HG02981 (cell line): ENCODE measurements at regions not wholly inside any gene's neighbourhood (a gene's known extent, or its start where the extent isn't known, plus 50 kb on each side); places are given as distances from the start of the nearest gene placed in this dataset.

ENCODE experiments used
- ATAC-seq: cut with Tn5 transposase; IDR thresholded peaks from one replicate; pipeline ENCODE4 v1.9.1; 2021; ENCODE audit warnings: mild to moderate bottlenecking, moderate library complexity; ENCODE audit not compliant: unreplicated experiment

DNA sequence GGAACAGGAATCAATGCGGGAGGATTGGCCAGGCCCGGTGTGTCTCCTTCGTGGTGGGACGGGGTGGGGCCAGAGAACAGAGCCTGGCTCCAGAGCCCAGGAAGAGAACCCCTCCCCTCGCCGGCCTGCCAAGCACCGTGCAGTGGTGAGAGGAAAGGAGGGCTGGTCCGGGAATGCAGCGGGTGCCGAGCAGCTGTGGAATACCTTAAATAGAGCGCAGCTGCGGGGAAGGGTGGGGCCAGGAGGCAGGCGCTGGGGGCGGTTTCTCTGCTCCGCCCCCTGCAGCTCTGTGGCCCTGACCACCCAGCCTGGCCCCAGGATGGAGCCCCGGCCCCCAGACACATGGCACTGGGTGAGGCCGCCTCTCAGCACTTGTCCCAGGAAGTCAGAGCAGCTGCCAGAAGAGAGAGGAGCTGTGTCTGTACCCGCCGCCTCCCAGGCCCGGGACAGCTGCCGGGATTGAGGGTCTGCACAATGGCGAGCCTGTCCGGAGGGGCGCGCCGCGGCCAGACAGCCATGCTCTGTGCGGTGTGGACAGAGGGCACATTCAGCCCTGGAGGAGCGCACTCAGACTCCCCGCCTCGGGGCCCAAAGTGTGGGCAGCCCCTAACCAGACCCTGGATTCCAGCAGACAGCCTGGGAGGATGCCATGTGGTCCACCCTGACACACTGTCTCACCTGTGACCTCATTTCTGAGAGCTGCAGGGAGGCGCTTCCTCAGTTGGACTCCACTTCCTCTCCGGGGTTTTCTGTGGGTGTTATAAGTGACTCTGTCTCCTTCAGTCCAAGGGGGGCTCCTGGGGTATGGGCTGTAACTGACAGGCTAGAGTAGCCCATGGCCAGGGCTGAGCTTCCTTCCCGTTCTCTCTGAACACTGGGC, 268.8 kb downstream of the SEC14L1 start:
- no peak for ATAC-seq

DNA sequence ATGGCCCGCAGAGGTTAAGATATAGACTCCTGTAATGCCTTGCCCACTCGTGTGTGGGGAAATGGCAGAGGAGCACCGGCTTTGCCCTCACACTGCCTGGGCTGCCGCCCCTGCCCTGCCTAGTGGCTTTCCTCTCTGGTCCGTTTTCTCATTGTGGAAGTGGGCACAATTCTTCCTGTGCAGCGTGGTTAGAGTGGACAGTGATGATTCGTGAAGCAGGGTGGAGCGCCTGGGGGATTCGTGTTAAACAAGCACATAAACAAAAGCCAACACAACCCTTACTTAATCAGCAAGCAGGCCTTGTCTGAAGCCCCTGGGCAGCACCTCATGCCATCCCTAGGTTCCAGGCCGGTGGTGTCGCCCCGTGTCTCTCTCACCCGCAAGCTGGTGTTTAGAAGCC, 269.7 kb downstream of the SEC14L1 start:
- no peak for ATAC-seq

DNA sequence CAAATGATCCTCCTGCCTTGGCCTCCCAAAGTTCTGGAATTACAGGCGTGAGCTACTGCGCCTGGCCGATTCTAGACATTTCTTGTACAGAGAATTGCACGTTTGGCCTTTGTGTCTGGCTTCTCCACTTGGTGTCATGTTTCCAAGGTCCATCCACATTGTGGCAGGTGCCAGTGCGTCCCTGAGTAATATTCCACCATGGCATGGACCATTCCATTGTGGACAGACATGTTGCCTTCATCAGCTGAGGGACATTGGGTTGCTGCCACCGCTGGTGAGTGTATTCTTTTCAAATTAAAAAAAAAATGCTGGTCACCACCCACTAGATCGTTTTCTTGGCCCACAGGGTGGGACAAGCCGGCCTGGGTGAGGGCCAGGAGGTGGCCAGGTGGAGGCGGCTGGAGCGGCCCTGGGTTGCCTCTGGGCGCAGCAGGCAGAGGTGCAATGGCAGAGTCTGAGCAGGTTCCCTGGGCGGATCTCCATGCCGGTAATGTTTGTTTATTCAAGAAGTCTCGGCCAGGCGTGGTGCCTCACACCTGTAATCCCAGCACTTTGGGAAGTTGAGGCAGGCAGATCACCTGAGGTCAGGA, 274.1 kb downstream of the SEC14L1 start:
- no peak for ATAC-seq

DNA sequence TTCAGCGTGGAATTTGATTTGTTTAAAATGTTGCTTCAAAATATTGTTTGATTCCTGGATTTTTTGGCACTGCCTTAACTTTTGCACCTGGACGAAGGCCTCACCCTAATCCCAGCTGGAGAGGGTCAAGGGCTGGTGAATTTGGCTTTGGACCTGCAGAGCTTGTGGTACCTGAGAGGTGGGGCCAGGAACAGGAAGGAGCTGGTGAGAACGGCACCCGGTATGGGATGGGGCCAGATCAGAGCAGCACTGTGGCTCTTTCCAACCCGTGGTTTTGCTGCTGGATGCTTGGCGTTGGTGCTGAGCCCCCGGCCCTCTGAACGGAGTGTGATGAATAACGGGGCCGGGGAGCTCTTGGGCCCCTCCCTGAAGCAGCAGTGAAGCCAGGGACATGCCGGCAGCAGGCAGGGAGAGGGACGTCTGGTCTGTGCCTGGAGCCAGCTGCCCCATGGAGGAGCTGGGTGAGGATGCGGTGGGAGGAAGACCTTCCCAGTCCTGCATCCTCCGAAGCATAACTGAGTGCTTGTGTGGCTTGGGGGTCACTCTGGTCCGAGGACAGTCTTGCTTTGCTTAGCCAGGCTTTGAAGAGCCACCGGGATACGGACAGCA, 275.4 kb downstream of the SEC14L1 start:
- no peak for ATAC-seq

DNA sequence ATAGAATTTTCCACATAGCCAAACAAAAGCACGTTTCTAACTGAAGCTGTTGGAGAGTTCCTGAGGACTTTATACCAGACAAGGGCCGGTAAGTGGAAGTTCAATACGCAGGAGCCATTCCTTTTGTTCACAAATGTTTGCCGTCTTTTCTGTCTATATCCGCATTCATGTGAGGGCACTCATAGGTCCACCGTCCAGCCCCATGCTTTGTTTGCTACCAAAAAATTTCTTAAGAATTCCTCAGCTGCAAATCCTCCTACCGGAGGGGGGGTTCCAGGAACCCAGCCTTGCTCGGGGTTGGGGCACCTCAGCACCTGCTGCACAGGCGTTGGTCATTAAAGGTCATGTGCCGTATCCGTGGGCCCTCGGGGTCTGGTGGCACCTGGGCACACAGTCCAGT, 276.8 kb downstream of the SEC14L1 start:
- no peak for ATAC-seq

DNA sequence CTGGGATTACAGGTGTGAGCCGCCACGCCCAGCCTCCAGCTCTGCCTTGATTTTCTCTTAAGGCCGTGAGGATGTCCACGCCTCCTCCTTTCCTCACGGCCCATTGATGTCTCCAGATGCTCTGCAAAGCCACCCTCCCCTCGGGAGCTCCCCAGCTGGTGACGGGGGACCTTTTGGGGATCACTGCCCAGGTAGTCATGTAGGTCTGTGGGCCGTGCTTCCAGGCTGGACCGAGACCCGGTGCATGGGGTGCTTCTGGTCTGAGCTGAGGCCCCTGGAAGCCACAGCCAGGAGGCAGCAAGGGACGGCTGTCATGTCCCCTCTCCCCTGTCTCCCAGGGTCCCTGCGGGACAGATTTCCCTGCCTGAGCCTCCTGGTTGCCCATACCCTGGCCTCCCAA, 277.8 kb downstream of the SEC14L1 start:
- ATAC-seq: no peak

DNA sequence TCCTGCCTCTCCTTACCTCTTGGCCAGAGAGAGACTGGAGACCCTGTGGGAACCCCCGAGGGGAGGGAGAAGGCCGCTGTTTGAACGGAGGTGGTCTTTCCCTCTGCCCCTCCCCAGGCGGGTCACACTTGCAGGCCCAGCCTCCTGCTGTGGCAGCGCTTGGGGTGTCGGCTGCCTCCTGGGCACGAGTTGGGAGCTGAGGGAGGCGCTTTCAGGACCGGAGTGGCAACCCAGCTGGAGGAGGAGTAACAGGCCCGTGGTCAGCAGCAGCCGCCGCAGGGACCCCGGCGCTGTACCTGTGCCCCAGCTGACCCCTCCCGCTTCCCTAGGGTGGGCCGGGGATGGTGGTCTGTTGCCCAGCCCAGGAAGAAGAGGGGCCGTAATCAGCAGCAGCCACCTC, 278.3 kb downstream of the SEC14L1 start:
- no peak for ATAC-seq

DNA sequence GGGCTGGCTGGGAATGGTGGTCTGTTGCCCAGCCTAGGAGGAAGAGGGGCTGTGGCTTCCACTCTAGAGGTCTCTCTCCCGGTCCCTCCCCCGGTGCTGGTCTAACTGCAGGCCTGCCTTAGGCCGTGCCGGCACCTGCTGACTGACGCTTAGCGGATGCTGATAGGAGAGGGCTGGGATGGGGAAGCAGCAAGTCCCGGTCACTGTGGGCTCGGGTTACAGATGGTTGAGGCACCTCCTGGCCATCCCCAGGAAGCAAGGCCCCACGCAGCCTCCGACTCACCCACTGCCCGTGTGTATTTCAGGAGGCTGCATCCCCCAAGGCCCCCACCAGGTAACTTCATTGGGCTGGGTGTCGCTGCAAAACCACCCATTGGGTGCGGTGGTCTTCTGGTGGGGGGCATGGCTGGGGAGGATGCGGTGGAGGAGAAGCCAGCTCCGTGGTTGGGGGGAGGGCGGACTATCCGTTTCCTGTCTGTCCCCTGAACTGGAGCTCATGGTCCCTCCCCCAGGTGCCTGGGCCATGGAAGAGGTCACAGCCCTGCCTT, 278.9 kb downstream of the SEC14L1 start:
- no peak for ATAC-seq

DNA sequence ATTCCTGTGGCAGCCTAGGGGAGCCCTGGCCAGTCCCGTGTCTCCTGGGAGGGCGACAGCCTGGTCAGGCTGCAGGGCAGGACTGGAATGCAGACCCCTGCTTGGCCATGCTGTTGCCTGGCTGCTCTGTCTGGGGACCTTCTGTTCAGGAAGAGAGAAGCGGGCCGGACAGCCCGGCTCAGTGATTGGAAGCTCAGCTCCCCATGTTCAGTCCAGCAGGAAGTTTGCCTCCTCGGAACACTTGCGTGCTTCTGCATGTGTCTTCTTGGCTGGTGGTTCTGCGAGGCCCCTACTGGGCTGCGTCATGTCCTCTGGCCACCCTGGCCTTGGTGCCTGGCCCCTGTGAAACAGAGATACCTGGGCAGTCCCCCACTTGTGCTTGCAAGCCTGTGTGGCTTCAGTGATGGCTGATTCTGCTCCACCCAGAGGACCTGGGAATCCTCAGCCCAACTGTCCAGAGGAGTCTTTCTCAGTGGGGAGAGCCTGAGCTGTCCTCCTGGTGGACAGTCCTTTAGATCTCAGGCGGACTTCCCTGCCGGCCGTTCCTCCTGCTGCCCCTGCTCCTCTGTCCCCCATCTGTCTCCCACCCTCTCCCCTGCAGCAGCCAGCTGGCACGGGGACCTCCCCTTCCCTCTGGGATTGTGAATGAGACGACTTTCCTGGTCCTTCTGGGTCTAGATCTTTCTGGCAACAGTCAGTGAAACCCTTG, 279.5 kb downstream of the SEC14L1 start:
- no peak for ATAC-seq

DNA sequence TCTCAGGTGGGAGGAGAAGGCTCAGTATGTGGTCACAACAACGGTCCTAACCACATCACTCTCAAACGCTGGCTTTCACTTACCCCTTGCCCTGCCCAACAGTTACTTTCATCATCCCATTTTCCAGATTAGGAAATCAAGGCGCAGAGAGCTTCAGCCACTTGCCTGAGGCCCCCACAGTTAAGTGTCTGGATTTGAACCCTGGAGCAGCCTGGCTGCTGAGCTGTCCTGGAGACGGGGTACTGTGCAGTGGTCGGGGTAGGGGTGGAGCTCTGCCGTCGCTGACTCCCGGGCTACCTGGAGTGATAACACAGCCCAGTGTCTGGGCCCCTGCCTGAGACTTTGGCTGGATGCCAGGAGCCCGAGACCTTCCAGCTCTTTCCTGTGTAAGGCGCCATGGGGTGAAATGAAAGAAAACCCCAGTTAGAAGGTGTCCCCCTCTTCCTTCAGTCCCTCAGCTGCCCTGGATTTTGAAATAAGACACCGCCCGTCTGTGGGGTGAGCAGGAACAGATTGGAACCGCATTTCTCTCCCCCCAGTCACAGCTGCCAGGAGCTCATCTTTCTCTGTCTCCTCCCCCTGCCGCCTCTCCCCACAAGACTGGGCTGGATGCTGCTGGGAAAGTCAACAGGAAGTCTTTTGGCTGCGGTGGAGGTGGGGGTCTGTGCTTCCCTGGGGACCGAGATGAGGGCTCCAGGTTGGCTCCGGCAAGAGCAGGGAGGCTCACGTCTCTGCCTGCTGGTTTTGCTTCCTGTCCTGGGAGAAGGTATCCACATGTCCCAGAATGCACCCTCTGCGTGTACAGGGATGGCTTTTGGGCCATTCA, 280.2 kb downstream of the SEC14L1 start:
- no peak for ATAC-seq

DNA sequence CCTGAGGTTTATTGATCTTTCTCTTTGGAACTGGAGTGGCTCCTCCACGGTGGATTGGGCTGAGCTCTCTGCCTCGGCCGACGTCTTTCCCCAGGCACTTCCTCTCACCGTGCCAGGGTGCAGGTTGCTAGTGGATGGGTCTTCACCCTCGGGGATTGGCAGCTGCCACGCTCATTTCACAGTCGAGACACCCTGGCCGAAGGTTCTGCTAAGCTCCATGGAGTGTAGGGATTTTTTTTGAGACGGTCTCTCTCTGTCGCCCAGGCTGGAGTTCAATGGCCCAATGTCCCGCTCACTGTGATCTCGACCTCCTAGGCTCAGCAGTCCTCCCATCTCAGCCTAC, 280.8 kb downstream of the SEC14L1 start:
- ATAC-seq: no peak

DNA sequence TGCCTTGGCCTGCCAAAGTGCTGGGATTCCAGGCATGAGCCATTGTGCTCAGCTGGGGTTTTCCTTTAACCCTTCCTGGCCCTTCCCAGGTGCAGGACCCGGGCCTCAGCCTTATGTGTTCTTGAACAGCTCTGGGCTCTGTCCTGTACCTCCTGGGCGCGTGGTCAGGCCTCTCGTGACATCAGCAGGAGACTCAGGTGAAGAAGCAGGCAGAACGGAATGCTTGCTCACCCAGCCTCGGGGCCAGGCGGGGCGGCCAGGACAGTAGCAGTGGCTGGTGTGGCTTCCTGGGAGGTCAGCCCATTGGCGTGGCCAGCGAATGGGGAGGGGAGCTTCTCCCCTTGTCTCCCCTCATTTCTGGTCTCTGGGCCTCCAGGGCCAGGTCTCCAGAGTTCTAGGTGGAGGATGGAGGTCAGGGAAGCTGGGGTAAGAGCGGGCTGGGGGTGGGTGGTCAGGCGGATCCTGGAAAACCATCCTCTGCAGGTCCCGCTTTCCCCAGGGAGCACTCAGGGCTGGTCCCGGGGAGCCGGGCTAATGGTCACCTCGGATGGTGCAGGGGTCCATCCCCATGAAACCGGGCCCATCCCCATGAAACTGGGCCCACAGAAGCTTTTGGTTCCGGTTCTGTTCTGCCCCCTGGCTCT, 281.5 kb downstream of the SEC14L1 start:
- ATAC-seq: no peak

DNA sequence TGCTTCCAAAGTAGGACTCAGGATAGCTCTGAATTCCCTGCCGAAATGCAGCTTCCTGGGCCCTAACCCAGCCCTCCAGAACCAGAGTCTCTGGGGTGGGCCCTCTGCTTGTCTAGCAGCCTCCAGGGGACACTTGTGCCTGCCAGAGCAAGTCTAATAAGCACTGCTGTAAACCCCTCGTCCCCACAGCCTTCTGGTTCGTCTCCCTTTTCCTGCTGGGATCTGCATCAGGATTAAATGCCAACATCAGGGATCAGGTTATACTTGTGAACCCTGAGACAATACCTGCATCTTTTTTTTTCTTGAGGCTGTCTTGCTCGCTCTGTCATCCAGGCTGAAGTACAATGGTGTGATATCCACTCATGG, 282.0 kb downstream of the SEC14L1 start:
- no peak for ATAC-seq

DNA sequence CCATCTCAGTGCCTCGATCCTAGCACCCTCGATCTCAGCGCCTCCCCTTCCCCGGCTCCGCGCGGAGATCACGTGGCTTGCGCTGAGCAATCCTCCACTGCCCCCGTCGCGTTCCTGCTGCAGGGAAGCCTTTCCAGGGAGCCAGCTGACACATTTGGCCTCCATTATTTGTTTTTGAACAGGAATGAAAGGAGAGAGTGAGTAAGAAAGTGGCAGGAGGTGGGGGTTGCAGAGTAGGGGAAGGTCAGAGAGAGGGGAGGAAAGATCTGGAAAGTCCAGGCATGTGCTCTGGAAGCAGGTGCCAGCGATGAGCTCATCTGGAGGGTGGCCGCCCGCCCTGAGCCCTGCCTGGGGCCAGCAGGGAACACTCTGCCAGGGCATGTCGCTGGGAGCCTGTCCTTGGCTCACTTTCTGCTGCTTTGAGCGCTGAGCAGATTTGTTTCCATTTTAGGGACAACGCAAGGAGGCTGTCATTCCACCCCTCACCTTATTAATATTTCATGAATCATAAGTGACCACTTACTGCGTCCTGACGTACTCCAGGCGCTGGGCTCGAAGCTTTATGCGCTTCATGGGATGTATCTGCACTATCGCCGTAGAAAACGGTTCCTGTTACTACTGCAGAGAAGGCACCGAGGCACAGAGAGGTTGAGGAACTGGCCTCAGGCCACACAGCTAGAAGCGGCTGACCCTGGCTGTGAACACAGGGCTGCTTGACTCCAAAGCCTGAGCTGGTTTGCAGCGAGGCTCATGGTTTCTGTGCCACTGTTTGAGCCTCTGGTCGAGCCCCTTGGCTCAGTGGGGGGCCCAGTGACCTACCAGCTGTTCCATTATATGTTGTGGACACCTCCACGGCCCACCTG, 283.1 kb downstream of the SEC14L1 start:
- ATAC-seq: no peak

DNA sequence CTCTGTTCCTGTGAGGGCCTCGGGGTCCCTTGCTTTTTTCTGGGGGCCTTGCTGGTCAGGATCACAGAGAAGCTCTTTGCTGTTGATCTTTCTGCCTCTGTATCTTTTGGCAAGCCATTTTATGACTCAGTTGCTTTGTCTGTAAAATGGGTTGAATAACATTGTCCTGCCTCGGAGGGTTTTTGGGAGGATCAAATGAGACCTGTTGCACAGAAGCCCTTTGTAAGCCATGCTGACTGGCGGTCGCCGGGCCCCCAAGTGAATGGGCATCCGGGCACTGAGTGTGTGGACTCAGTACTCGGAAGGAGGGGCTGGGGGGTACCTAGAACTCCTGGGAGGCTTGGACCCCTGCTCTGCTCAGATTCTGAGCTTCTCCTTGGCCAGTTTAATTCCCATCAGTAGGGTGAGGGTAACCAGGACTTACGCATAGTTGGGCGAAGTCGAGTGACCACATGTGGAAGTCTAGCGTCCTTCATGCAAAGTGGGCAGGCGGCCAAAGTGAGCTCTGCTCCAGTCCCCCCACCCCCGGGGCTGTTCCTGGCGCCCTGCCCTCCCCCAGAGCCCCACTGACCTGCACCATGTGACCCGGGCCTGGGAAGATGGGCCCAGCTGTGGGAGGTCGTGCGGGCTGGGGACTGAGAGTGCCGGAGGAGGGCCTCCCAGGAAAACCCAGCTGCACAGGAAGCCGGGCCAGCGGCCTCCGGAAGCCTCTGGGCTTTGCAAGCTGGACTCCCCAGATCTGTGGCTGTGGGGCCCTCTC, 284.0 kb downstream of the SEC14L1 start:
- no peak for ATAC-seq

DNA sequence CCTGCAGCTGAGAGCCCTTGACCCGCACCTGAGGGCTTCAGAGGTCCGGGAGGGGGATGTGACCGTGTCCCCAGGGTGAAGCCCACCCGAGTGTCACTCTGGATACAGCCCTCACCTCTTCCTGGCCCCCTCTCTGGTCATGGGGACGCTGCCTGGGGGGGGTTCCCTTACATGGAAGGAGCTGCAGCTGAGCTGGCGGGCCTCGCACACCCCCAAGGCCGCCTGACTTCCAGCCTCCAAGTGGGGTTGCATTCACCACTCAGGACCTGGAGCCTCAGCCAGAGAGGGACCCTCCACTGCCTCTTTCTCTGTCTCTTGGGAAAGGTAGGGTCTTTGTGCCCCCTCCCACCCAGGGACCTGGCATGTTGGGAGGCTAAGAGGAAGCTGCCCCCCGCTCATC, 284.6 kb downstream of the SEC14L1 start:
- no peak for ATAC-seq

DNA sequence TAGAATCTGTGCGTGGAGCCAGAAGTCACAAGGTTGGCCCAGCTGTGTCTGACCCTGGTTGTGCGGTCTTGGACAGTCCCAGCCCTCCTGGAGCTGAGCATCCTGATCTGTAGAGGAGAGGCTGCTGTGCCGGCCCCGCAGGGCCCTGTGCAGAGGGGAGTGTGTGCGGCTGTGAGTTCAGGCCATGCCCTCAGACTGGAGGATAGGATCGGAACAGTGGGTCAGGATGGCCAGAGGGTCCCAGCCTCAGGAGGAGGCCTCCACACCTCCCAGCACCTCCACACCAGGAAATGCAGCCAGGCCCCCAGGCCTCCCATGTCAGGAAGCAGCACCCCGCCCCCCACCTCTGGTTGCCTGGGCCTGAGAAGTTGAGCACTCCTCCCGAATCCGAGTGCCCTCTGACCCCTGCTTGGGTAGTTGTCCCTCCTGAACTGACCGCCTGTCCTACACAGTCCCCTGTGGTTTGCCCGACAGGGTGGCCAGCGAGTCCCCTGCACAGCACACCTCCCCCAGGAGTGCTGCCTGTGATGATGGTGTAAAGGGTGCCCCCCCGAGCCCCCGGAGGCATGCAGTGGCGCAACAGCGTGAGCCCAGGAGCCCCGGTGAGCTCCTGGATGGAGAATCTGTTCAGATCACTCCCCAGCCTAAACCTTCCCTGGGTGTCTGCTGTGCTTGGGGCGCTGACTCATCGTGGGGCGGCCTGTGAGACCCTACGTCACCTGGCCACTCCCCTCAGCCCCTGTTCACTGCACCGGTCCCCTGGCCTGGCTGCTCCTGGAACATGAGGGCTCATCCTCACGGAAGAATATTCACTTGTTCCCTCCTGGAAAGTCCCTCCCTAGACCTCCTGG, 285.2 kb downstream of the SEC14L1 start:
- no peak for ATAC-seq
